HFF-Myc (cell line): ENCODE measurements at regions not wholly inside any gene's neighbourhood (a gene's known extent, or its start where the extent isn't known, plus 50 kb on each side); places are given as distances from the start of the nearest gene placed in this dataset.
"Not testable (repeated sequence)": the region's sequence is repeated elsewhere in the genome, so short reads cannot be mapped to it uniquely, and the experiment has no call there.

Source experiments
- DNase-seq: peaks from one replicate; pipeline ENCODE4 v3.0.0-alpha.2; 2011; ENCODE audit warnings: low read depth; ENCODE audit errors: extremely low read depth
- H3K4me3 ChIP-seq: replicated peaks from 2 replicates; pipeline ENCODE4 v1.5.1; 2011; ENCODE audit warnings: low read depth, mild to moderate bottlenecking, control low read depth, low read length
- TF ChIP-seq, protein P1 (sequence below): IDR thresholded peaks from 2 replicates; pipeline ENCODE4 v1.5.1; 2012; ENCODE audit warnings: mild to moderate bottlenecking, low read depth, low read length, control low read depth; ENCODE audit errors: missing control alignments

DNA sequence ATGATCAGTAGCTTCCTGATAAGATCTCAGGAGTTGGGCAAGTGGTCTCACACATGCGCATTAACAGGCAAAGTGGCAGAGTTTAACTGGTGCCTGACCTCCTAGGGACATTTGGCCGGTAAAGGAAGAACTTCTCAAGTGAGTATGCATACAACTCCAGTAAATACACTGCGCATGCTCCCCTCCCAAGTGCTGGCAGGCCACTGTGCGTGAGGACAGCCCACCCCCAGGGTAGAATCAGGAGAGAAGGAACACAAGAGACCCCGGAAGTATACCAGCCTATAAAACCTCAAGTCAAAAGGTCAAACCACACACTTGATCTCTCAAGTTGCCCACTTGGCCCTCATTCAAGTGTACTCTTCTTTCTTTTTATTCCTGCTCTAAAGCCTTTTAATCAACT is 225.5 kb upstream of the ANKRD50 start:
- DNase-seq, result no peak
- TF ChIP-seq, protein P1, sequence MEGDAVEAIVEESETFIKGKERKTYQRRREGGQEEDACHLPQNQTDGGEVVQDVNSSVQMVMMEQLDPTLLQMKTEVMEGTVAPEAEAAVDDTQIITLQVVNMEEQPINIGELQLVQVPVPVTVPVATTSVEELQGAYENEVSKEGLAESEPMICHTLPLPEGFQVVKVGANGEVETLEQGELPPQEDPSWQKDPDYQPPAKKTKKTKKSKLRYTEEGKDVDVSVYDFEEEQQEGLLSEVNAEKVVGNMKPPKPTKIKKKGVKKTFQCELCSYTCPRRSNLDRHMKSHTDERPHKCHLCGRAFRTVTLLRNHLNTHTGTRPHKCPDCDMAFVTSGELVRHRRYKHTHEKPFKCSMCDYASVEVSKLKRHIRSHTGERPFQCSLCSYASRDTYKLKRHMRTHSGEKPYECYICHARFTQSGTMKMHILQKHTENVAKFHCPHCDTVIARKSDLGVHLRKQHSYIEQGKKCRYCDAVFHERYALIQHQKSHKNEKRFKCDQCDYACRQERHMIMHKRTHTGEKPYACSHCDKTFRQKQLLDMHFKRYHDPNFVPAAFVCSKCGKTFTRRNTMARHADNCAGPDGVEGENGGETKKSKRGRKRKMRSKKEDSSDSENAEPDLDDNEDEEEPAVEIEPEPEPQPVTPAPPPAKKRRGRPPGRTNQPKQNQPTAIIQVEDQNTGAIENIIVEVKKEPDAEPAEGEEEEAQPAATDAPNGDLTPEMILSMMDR, result no peak
- H3K4me3 ChIP-seq, result no peak overlapping the region

DNA sequence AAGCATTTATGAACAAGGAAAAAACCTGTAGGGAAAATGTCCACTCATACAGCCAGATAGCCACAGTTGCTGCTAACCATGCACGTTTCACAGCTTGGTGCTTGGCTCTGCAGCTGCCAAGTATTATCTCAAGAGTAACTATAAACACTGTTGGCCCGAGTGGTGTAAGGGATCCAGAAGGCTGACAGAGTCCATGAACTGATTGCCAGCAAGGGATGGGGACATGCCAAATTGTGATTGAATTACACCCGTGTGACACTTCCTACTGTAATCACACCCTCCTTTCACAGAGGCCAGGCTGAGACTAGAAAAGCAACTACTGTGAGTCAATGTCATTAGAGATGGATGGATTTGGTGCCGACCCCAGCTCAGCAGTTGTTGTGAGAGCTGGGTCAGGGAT is 223.9 kb upstream of the ANKRD50 start:
- no peak for DNase-seq
- H3K4me3 ChIP-seq, result no peak overlapping the region

DNA sequence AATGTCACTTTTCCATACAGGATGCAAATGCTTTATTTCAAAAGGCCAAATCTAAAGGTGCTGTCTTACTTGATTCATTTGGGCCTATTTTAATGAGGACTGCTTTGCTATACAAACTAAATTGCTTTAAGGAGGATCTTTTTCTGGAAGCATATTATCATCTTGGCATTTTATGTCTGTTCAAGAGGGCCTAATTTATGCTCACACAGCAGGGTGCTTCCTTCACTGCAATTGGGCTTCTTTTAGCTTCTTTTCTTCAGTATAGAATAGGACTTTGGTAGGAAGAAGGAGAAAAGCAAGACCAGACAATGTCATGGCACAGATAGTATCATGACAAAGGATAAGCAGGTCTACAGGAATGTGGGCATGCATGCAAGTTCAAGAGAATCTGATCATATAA is 222.4 kb upstream of the ANKRD50 start:
- TF ChIP-seq, protein P1, result no peak
- DNase-seq, result no peak
- H3K4me3 ChIP-seq, result no peak overlapping the region

More for the DNA sequence above, 223.9 kb upstream of the ANKRD50 start:
- TF ChIP-seq, protein P1, result no peak

DNA sequence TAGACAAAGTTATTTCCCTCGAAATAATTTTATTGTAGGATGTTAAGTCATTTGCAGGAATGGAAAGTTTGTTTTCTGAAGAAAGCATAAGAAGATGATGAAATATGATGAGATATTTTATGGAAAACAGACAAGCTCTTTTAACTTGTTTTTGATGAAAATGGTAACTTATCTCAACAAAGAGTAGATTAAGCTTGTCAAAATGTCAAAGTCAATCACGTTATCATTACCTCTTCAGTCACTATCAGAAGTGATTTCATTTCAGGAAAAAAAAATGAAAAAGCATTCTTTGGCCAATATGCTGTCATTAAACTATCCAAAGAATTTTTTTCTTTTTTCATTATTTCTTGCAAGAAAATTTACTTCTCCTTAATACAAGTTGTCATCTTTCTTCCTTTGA is 221.0 kb upstream of the ANKRD50 start:
- no peak overlapping the region for H3K4me3 ChIP-seq
- no peak for DNase-seq
- TF ChIP-seq, protein P1, result no peak

DNA sequence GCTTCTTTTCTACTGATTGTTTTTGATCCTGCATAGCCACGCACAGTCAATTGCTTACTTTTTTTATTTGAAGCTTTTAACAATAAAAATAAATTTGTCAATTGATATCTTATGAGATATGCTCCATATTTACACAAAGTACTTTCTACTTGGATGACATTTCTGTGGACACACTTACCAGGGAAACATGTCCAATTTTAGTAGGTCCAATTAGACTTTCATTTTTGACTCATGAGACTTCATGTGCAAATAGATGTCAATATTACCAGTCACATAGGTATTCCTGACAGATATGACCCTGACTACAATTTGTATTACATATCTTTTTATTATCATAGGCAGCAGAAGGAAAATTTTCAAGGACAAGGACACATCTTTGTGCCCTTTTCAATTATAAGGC is 219.9 kb upstream of the ANKRD50 start:
- no peak for DNase-seq
- no peak overlapping the region for H3K4me3 ChIP-seq
- TF ChIP-seq, protein P1, result no peak

DNA sequence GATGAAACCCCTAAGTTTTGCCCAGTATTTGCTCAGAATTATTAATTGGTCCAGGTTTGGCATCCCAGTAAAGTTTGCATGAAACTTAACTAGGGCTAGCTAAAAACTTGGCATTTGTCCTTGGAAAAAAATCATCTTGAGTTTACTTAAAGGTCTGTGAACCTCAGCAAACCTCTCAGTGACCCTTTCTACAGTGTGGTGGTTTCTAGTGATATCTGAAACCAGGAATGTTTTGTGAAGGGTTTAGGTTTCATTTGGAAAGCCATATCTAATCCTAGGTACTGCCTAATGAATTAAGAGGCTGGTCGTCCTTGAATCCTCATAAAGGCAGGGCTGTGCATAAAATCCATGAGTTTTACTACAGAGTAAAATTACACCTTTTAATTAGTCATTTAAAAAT is 218.5 kb upstream of the ANKRD50 start:
- no peak for DNase-seq
- H3K4me3 ChIP-seq, result no peak overlapping the region
- TF ChIP-seq, protein P1, result no peak

DNA sequence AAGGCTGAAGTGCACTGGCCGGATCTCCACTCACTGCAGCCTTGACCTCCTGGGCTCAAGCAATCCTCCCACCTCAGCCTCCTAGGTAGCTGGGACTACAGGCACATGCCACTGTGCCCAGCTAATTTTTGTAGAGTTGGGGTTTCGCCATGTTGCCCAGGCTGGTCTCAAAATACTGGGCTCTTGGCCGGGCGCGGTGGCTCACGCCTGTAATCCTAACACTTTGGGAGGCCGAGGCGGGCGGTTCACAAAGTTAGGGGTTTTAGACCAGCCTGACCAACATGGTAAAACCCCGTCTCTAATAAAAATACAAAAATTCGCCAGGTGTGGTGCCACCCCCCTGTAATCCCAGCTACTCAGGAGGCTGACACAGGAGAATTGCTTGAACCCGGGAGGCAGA is 210.2 kb upstream of the ANKRD50 start:
- not testable (repeated sequence) for H3K4me3 ChIP-seq, DNase-seq
